Mesenchymal stem cell (in vitro differentiated cells and primary cell): ENCODE measurements at regions not wholly inside any gene's neighbourhood (a gene's known extent, or its start where the extent isn't known, plus 50 kb on each side); places are given as distances from the start of the nearest gene placed in this dataset.

Source experiments
- DNase-seq: peaks from one replicate; pipeline ENCODE4 v3.0.0-alpha.2; 2013
- H2AFZ ChIP-seq: one replicate; pipeline ENCODE4 v1.6.1; 2013; ENCODE audit warnings: low read depth, mild to moderate bottlenecking, control low read depth, inconsistent platforms, low read length, moderate library complexity
- H2AK5ac ChIP-seq: 2 replicates; pipeline ENCODE4 v1.6.1; 2013; ENCODE audit warnings: low read length, moderate library complexity, mild to moderate bottlenecking, inconsistent platforms; ENCODE audit not compliant: severe bottlenecking
- H2BK120ac ChIP-seq: one replicate; pipeline ENCODE4 v1.6.1; 2013; ENCODE audit warnings: low read depth, mild to moderate bottlenecking, inconsistent platforms, low read length, moderate library complexity
- H2BK12ac ChIP-seq, 2 experiments: one replicate each; pipeline ENCODE4 v1.6.1; 2013; ENCODE audit warnings: inconsistent platforms in 2 of 2, low read length in 2 of 2, mild to moderate bottlenecking in 2 of 2, moderate library complexity in 2 of 2, control low read depth in 1 of 2
- H2BK15ac ChIP-seq: one replicate; pipeline ENCODE4 v1.6.1; 2013; ENCODE audit warnings: mild to moderate bottlenecking, low read depth, inconsistent platforms; ENCODE audit not compliant: poor library complexity, severe bottlenecking
- H2BK5ac ChIP-seq: 2 replicates; pipeline ENCODE4 v1.6.1; 2013; ENCODE audit warnings: low read depth, mild to moderate bottlenecking, low read length, control low read depth, inconsistent platforms; ENCODE audit not compliant: poor library complexity, severe bottlenecking
- H3K14ac ChIP-seq, 2 experiments: one replicate each; pipeline ENCODE4 v1.6.1; 2013; ENCODE audit warnings: inconsistent platforms in 2 of 2, low read length in 2 of 2, control low read depth in 1 of 2, mild to moderate bottlenecking in 1 of 2, moderate library complexity in 1 of 2
- H3K18ac ChIP-seq, 2 experiments: one replicate each; pipeline ENCODE4 v1.6.1; 2013; ENCODE audit warnings: inconsistent platforms in 2 of 2, low read length in 2 of 2, control low read depth in 1 of 2, low read depth in 1 of 2, mild to moderate bottlenecking in 1 of 2
- H3K23ac ChIP-seq, 2 experiments: one replicate each; pipeline ENCODE4 v1.6.1; 2013; ENCODE audit warnings: inconsistent platforms in 2 of 2, low read length in 2 of 2, mild to moderate bottlenecking in 2 of 2, moderate library complexity in 2 of 2, control low read depth in 1 of 2
- H3K27ac ChIP-seq: 2 replicates; pipeline ENCODE4 v1.5.1; 2013; ENCODE audit warnings: mild to moderate bottlenecking, moderate library complexity, low read length, control low read depth, inconsistent platforms; ENCODE audit not compliant: poor library complexity, severe bottlenecking
- H3K27me3 ChIP-seq, 2 experiments: 2 replicates each; pipeline versions ENCODE4 v1.6.1 to v1.7.0; 2013; ENCODE audit warnings: low read length in 2 of 2, mild to moderate bottlenecking in 2 of 2, moderate library complexity in 2 of 2, control low read depth in 1 of 2, inconsistent platforms in 1 of 2; ENCODE audit not compliant: control insufficient read depth in 1 of 2, insufficient read depth in 1 of 2
- H3K36me3 ChIP-seq, 2 experiments: 2 replicates each; pipeline versions ENCODE4 v1.6.1 to v1.7.0; 2013; ENCODE audit warnings: low read length in 2 of 2, control low read depth in 1 of 2, inconsistent platforms in 1 of 2, low read depth in 1 of 2, mild to moderate bottlenecking in 1 of 2; ENCODE audit not compliant: insufficient read depth in 2 of 2, control insufficient read depth in 1 of 2
- H3K4ac ChIP-seq, 2 experiments: one replicate each; pipeline ENCODE4 v1.6.1; 2013; ENCODE audit warnings: inconsistent platforms in 2 of 2, low read length in 2 of 2, mild to moderate bottlenecking in 2 of 2, moderate library complexity in 2 of 2, control low read depth in 1 of 2, low read depth in 1 of 2
- H3K4me1 ChIP-seq: 2 replicates; pipeline ENCODE4 v1.6.1; 2013; ENCODE audit warnings: low read depth, low read length, control low read depth; ENCODE audit not compliant: control insufficient read depth, insufficient read depth
- H3K4me2 ChIP-seq: 2 replicates; pipeline ENCODE4 v1.6.1; 2013; ENCODE audit warnings: low read length, mild to moderate bottlenecking, inconsistent platforms; ENCODE audit not compliant: poor library complexity, severe bottlenecking
- H3K4me3 ChIP-seq, 2 experiments: 2 replicates each; pipeline versions ENCODE4 v1.5.1 to v1.7.0; 2013; ENCODE audit warnings: low read length in 2 of 2, mild to moderate bottlenecking in 2 of 2, control low read depth in 1 of 2, low read depth in 1 of 2; ENCODE audit not compliant: insufficient read depth in 1 of 2
- H3K79me1 ChIP-seq: replicated peaks from 2 replicates; pipeline ENCODE4 v1.6.1; 2013; ENCODE audit warnings: mild to moderate bottlenecking, control low read depth, low read length, inconsistent platforms; ENCODE audit not compliant: poor library complexity, severe bottlenecking
- H3K9ac ChIP-seq: 2 replicates; pipeline ENCODE4 v1.7.0; 2013; ENCODE audit warnings: mild to moderate bottlenecking, low read length, moderate library complexity
- H3K9me3 ChIP-seq: 2 replicates; pipeline ENCODE4 v1.7.0; 2013; ENCODE audit warnings: mild to moderate bottlenecking, low read length; ENCODE audit not compliant: control insufficient read depth
- H4K8ac ChIP-seq: one replicate; pipeline ENCODE4 v1.6.1; 2013; ENCODE audit warnings: inconsistent platforms, mild to moderate bottlenecking, low read length, moderate library complexity
- H4K91ac ChIP-seq: one replicate; pipeline ENCODE4 v1.6.1; 2013; ENCODE audit warnings: mild to moderate bottlenecking, low read length, inconsistent platforms
- WGBS: methylation state at CpG from one replicate; pipeline ENCODE4 v1.1.7; 2013; ENCODE audit warnings: mixed read lengths; 5-methylcytosine and 5-hydroxymethylcytosine counted together

- Histone ChIP-seq H3K36me3 (no peaks in the 10 kb centered on the region), H2AK5ac (no peak overlapping the region), H3K4me2 (no peak overlapping the region), H3K9ac (no peak overlapping the region), H3K18ac (no peak overlapping the region), H3K4me1 (no peaks in the 10 kb centered on the region), H3K23ac (no peak overlapping the region), H3K27me3 (no peaks in the 10 kb centered on the region), H4K91ac (no peak overlapping the region), H2BK5ac (no peak overlapping the region), H2BK120ac (no peak overlapping the region), H3K4ac (no peak overlapping the region), H4K8ac (no peak overlapping the region), H3K79me1 (no peaks in the 10 kb centered on the region), H2AFZ (no peak overlapping the region), H2BK15ac (no peak overlapping the region), H3K9me3 (no peaks in the 10 kb centered on the region), H3K27ac (no peak overlapping the region), H3K14ac (no peak overlapping the region), H3K4me3 (no peak overlapping the region), H2BK12ac (no peak overlapping the region)
- DNase-seq = peak; percentile 6
- WGBS = 57% methylated on average over 4 of the region's 4 CpGs
Measured at GRCh38 chr10:121240011-121240410, 358.2 kb downstream of the FGFR2 start.

GRCh38 chr10:121240556-121240955 is 357.7 kb downstream of the FGFR2 start:
- Histone ChIP-seq H3K27ac (no peak overlapping the region), H4K91ac (no peak overlapping the region), H3K9ac (no peak overlapping the region), H2BK120ac (no peak overlapping the region), H3K23ac (no peak overlapping the region), H3K4me3 (no peak overlapping the region), H3K9me3 (no peaks in the 10 kb centered on the region), H2AK5ac (no peak overlapping the region), H3K4ac (no peak overlapping the region), H3K27me3 (no peaks in the 10 kb centered on the region), H2BK5ac (no peak overlapping the region), H2BK12ac (no peak overlapping the region), H3K18ac (no peak overlapping the region), H3K14ac (no peak overlapping the region), H2BK15ac (no peak overlapping the region), H3K36me3 (no peaks in the 10 kb centered on the region), H3K4me2 (no peak overlapping the region), H3K4me1 (no peaks in the 10 kb centered on the region), H4K8ac (no peak overlapping the region), H2AFZ (no peak overlapping the region), H3K79me1 (no peaks in the 10 kb centered on the region)
- WGBS = 80% methylated on average over 2 of the region's 2 CpGs
- DNase-seq = no peak

- DNase-seq = no peak
- H2BK5ac ChIP-seq = no peak overlapping the region
- H2BK120ac ChIP-seq = no peak overlapping the region
- no peaks in the 10 kb centered on the region for H3K79me1 ChIP-seq
- H3K4me1 ChIP-seq = no peaks in the 10 kb centered on the region
- H3K4ac ChIP-seq = no peak overlapping the region
- H3K18ac ChIP-seq = no peak overlapping the region
- no peaks in the 10 kb centered on the region for H3K9me3 ChIP-seq
- H2BK12ac ChIP-seq = no peak overlapping the region
- H3K9ac ChIP-seq = no peak overlapping the region
- no peaks in the 10 kb centered on the region for H3K36me3 ChIP-seq
- H3K23ac ChIP-seq = no peak overlapping the region
- no peak overlapping the region for H3K4me2 ChIP-seq
- no peak overlapping the region for H4K8ac ChIP-seq
- H3K27me3 ChIP-seq = no peaks in the 10 kb centered on the region
- no peak overlapping the region for H3K27ac ChIP-seq
- H2BK15ac ChIP-seq = no peak overlapping the region
- 89% methylated on average over 7 of the region's 7 CpGs for WGBS
- H2AFZ ChIP-seq = no peak overlapping the region
- H3K14ac ChIP-seq = no peak overlapping the region
- no peak overlapping the region for H3K4me3 ChIP-seq
- no peak overlapping the region for H4K91ac ChIP-seq
- no peak overlapping the region for H2AK5ac ChIP-seq
Measured at GRCh38 chr10:121241337-121241736, 356.9 kb downstream of the FGFR2 start.

- Histone ChIP-seq H3K27me3 (no peaks in the 10 kb centered on the region), H2BK120ac (no peak overlapping the region), H3K9ac (no peak overlapping the region), H2BK15ac (no peak overlapping the region), H3K4me1 (no peaks in the 10 kb centered on the region), H3K4me3 (no peak overlapping the region), H3K9me3 (no peaks in the 10 kb centered on the region), H4K8ac (peak overlapping the region; percentile 25), H3K36me3 (no peaks in the 10 kb centered on the region), H4K91ac (peak overlapping the region; percentile 1), H3K79me1 (no peaks in the 10 kb centered on the region), H2AK5ac (no peak overlapping the region), H2BK12ac (no peak overlapping the region), H3K18ac (no peak overlapping the region), H3K27ac (no peak overlapping the region), H3K14ac (peak overlapping the region in 1 of 2 experiments; percentile 88), H3K23ac (no peak overlapping the region), H2AFZ (no peak overlapping the region), H3K4me2 (no peak overlapping the region), H2BK5ac (no peak overlapping the region), H3K4ac (no peak overlapping the region)
- WGBS = 82% methylated on average over 12 of the region's 12 CpGs
- no peak for DNase-seq
Measured at GRCh38 chr10:121242741-121243608, 355.3 kb downstream of the FGFR2 start.
